K562 (cell line): ENCODE measurements at regions not wholly inside any gene's neighbourhood (a gene's known extent, or its start where the extent isn't known, plus 50 kb on each side); places are given as distances from the start of the nearest gene placed in this dataset.

Experiments
- BDP1 ChIP-seq: IDR thresholded peaks from 3 replicates; pipeline ENCODE4 v1.6.1; 2011; ENCODE audit not compliant: insufficient read length, insufficient read depth
- C11orf30 ChIP-seq: fragments of 450-650 bp; IDR thresholded peaks from 2 replicates; pipeline ENCODE4 v1.6.1; 2016; ENCODE audit warnings: low read depth, mild to moderate bottlenecking
- CUX1 ChIP-seq: fragments of 200-800 bp; sonication (Bioruptor generic); IDR thresholded peaks from 2 replicates; pipeline ENCODE4 v1.6.1; 2016; ENCODE audit warnings: missing genetic modification characterization, missing compliant biosample characterization
- DPF2 ChIP-seq: fragments of 450-650 bp; IDR thresholded peaks from 2 replicates; pipeline ENCODE4 v1.6.1; 2016
- FOXJ2 ChIP-seq: fragments of 200-800 bp; sonication (Bioruptor generic); IDR thresholded peaks from 2 replicates; pipeline ENCODE4 v1.6.1; 2016; ENCODE audit warnings: missing genetic modification characterization, missing compliant biosample characterization
- MAFG ChIP-seq: fragments of 450-650 bp; conservative IDR thresholded peaks from 2 replicates; pipeline ENCODE4 v1.6.1; 2016; ENCODE audit warnings: missing genetic modification characterization, missing compliant biosample characterization
- MYBL2 ChIP-seq, 2 experiments: fragments of 450-650 bp in 1 of 2; sonication (generic) in 1 of 2; formaldehyde crosslinking in 1 of 2; IDR thresholded peaks; 2 replicates each; pipeline versions ENCODE4 v1.6.1 to v1.8.1; 2017 to 2022; ENCODE audit warnings: borderline replicate concordance in 1 of 2, inconsistent platforms in 1 of 2, low read depth in 1 of 2, mild to moderate bottlenecking in 1 of 2, missing genetic modification reagents in 1 of 2, moderate library complexity in 1 of 2
- NFXL1 ChIP-seq: fragments of 450-650 bp; formaldehyde crosslinking; IDR thresholded peaks from 2 replicates; pipeline ENCODE4 v1.4.0; 2021; ENCODE audit warnings: mild to moderate bottlenecking
- SMAD2 ChIP-seq: fragments of 150-350 bp; IDR thresholded peaks from 2 replicates; pipeline ENCODE4 v1.6.1; 2014; ENCODE audit warnings: low read depth, mild to moderate bottlenecking, low read length
- SRSF1 ChIP-seq: fragments of 200-400 bp; formaldehyde crosslinking; IDR thresholded peaks from 2 replicates; pipeline ENCODE4 v1.6.1; 2017; ENCODE audit warnings: mild to moderate bottlenecking, low read depth, low read length, moderate library complexity
- ZNF407 ChIP-seq: fragments of 450-650 bp; IDR thresholded peaks from 2 replicates; pipeline ENCODE4 v1.6.1; 2016; ENCODE audit warnings: low read depth
- ZNF77 ChIP-seq: fragments of 250-450 bp; sonication (Bioruptor Pico); IDR thresholded peaks from 2 replicates; pipeline ENCODE4 v1.5.0; 2020

- TF ChIP-seq ZNF407 (no peak), SMAD2 (no peak), ZNF77 (CRISPR knock-in tag) (no peak), CUX1 (CRISPR knock-in tag) (no peak), NFXL1 (CRISPR knock-in tag) (no peak), MAFG (tag) (0 out of 2 replicates have a peak, but pooled peaks have one; percentile 27), C11orf30 (peak; percentile 38; the same call in 1 of the 2 replicates), DPF2 (no peak), SRSF1 (no peak), FOXJ2 (tag) (no peak), MYBL2 (IDR thresholded peaks at IDR 0.05; ENCODE audit: low read depth) (no peak), MYBL2 (CRISPR knock-in tag; IDR thresholded peaks at IDR 0.05; ENCODE audit: borderline replicate concordance) (no peak), BDP1 (no peak)
Measured at GRCh38 chr10:55310143-55310542, 509.1 kb upstream of the PCDH15 start (continued).
